SK-N-SH (cell line): ENCODE measurements at regions not wholly inside any gene's neighbourhood (a gene's known extent, or its start where the extent isn't known, plus 50 kb on each side); places are given as distances from the start of the nearest gene placed in this dataset.

Experiments
- EP300 ChIP-seq, 2 experiments: IDR thresholded peaks; 2 replicates each; pipeline versions ENCODE4 v1.4.0 to v1.6.1; 2012; ENCODE audit warnings: borderline replicate concordance in 1 of 2, low read depth in 1 of 2, low read length in 1 of 2
- GABPA ChIP-seq: IDR thresholded peaks from 2 replicates; pipeline ENCODE4 v1.4.0; 2012; ENCODE audit warnings: low read depth, mild to moderate bottlenecking
- MEF2A ChIP-seq: IDR thresholded peaks from 2 replicates; pipeline ENCODE4 v1.4.0; 2012; ENCODE audit warnings: low read depth, borderline replicate concordance
- MXI1 ChIP-seq: IDR thresholded peaks from 2 replicates; pipeline ENCODE4 v1.6.1; 2012; ENCODE audit warnings: mild to moderate bottlenecking, low read depth, low read length, improper control_type of control experiment
- NRF1 ChIP-seq: IDR thresholded peaks from 2 replicates; pipeline ENCODE4 v1.6.1; 2012; ENCODE audit warnings: low read depth, mild to moderate bottlenecking, low read length
- POLR2AphosphoS5 ChIP-seq: IDR thresholded peaks from 2 replicates; pipeline ENCODE4 v1.6.1; 2012; ENCODE audit warnings: low read depth, low read length
- REST ChIP-seq: IDR thresholded peaks from 2 replicates; pipeline ENCODE4 v1.6.1; 2012; ENCODE audit warnings: mild to moderate bottlenecking, low read depth, low read length, moderate library complexity
- RXRA ChIP-seq: IDR thresholded peaks from 2 replicates; pipeline ENCODE4 v1.4.0; 2012; ENCODE audit warnings: low read depth, mild to moderate bottlenecking, borderline replicate concordance
- TAF1 ChIP-seq: IDR thresholded peaks from 2 replicates; pipeline ENCODE4 v1.6.1; 2012; ENCODE audit warnings: low read depth, mild to moderate bottlenecking, low read length, moderate library complexity, borderline replicate concordance
- TF ChIP-seq, protein P1 (sequence below): fragments of 200-600 bp; sonication (generic); IDR thresholded peaks from 2 replicates; pipeline ENCODE4 v1.6.1; 2017; ENCODE audit warnings: antibody characterized with exemption, mild to moderate bottlenecking, moderate library complexity

DNA sequence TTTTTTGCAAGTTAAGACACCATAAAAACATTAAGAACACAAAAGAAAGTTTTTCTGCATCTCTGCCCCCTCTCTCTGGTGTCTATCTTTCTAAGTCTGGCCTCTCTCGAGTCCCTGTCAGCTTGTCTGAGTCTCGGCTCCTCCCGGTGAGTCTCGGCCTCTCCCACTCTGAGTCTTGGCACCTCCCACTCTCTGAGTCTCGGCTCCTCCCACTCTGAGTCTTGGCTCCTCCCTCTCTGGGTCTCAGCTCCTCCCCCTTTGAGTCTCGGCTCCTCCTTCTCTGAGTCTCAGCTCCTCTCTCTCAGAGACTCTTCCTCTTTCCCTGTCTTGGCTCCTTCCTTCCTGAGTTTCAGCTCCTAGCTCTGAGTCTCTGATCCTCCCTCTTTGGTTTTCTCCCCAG, 72.5 kb upstream of the AMPD3 start:
- TF ChIP-seq RXRA: no peak
- TF ChIP-seq GABPA: no peak
- TF ChIP-seq, protein P1, sequence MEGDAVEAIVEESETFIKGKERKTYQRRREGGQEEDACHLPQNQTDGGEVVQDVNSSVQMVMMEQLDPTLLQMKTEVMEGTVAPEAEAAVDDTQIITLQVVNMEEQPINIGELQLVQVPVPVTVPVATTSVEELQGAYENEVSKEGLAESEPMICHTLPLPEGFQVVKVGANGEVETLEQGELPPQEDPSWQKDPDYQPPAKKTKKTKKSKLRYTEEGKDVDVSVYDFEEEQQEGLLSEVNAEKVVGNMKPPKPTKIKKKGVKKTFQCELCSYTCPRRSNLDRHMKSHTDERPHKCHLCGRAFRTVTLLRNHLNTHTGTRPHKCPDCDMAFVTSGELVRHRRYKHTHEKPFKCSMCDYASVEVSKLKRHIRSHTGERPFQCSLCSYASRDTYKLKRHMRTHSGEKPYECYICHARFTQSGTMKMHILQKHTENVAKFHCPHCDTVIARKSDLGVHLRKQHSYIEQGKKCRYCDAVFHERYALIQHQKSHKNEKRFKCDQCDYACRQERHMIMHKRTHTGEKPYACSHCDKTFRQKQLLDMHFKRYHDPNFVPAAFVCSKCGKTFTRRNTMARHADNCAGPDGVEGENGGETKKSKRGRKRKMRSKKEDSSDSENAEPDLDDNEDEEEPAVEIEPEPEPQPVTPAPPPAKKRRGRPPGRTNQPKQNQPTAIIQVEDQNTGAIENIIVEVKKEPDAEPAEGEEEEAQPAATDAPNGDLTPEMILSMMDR: no peak
- no peak for TF ChIP-seq REST
- no peak for TF ChIP-seq TAF1
- no peak for TF ChIP-seq NRF1
- TF ChIP-seq POLR2AphosphoS5: no peak
- no peak for TF ChIP-seq MEF2A
- TF ChIP-seq EP300 (IDR thresholded peaks at IDR 0.05; ENCODE audit: borderline replicate concordance in 1 of 2, low read depth in 1 of 2, low read length in 1 of 2): no peak
- no peak for TF ChIP-seq MXI1
